Lower leg skin (tissue), 3 donors: ENCODE measurements at regions not wholly inside any gene's neighbourhood (a gene's known extent, or its start where the extent isn't known, plus 50 kb on each side); places are given as distances from the start of the nearest gene placed in this dataset.

Experiments
- POLR2A ChIP-seq, 2 donors: fragments of 450-650 bp; IDR thresholded peaks; one replicate each; pipeline ENCODE4 v1.6.1; 2016 to 2017; ENCODE audit warnings: antibody characterized with exemption in 2 of 2, mild to moderate bottlenecking in 1 of 2, moderate library complexity in 1 of 2
- TF ChIP-seq, protein P1 (sequence below), 3 donors: fragments of 450-650 bp; IDR thresholded peaks; one replicate each; pipeline ENCODE4 v1.5.1; 2016; ENCODE audit warnings: antibody characterized with exemption in 3 of 3, mild to moderate bottlenecking in 3 of 3, moderate library complexity in 2 of 3

GRCh38 chr9:108617676-108618075, 238.1 kb downstream of the ACTL7B start:
- TF ChIP-seq, protein P1, sequence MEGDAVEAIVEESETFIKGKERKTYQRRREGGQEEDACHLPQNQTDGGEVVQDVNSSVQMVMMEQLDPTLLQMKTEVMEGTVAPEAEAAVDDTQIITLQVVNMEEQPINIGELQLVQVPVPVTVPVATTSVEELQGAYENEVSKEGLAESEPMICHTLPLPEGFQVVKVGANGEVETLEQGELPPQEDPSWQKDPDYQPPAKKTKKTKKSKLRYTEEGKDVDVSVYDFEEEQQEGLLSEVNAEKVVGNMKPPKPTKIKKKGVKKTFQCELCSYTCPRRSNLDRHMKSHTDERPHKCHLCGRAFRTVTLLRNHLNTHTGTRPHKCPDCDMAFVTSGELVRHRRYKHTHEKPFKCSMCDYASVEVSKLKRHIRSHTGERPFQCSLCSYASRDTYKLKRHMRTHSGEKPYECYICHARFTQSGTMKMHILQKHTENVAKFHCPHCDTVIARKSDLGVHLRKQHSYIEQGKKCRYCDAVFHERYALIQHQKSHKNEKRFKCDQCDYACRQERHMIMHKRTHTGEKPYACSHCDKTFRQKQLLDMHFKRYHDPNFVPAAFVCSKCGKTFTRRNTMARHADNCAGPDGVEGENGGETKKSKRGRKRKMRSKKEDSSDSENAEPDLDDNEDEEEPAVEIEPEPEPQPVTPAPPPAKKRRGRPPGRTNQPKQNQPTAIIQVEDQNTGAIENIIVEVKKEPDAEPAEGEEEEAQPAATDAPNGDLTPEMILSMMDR (IDR thresholded peaks at IDR 0.05): no peak
- no peak for TF ChIP-seq POLR2A (IDR thresholded peaks at IDR 0.05)
